CD1c-positive myeloid dendritic cell (primary cell): ENCODE measurements at regions not wholly inside any gene's neighbourhood (a gene's known extent, or its start where the extent isn't known, plus 50 kb on each side); places are given as distances from the start of the nearest gene placed in this dataset.

Experiments used
- DNase-seq: peaks from one replicate; pipeline ENCODE4 v3.0.0-alpha.2; 2016; ENCODE audit errors: extremely low spot score

- DNase-seq = no peak
These were observed 65.8 kb upstream of the NECTIN1 start for GRCh38 chr11:119794756-119795155.

- DNase-seq = no peak
These were observed 65.2 kb upstream of the NECTIN1 start for GRCh38 chr11:119794141-119794665.

- DNase-seq = no peak
These were observed 64.5 kb upstream of the NECTIN1 start for GRCh38 chr11:119793335-119793984.

GRCh38 chr11:119791701-119792151 is 62.7 kb upstream of the NECTIN1 start:
- DNase-seq = no peak

GRCh38 chr11:119791047-119791446 is 62.0 kb upstream of the NECTIN1 start:
- no peak for DNase-seq

GRCh38 chr11:119790476-119790875 is 61.5 kb upstream of the NECTIN1 start:
- DNase-seq = no peak

- no peak for DNase-seq
These were observed 60.9 kb upstream of the NECTIN1 start for GRCh38 chr11:119789766-119790407.

GRCh38 chr11:119788911-119789560 is 60.0 kb upstream of the NECTIN1 start:
- no peak for DNase-seq

GRCh38 chr11:119788096-119788883 is 59.3 kb upstream of the NECTIN1 start:
- no peak for DNase-seq

GRCh38 chr11:119787074-119787461 is 58.1 kb upstream of the NECTIN1 start:
- no peak for DNase-seq

GRCh38 chr11:119786431-119787073 is 57.6 kb upstream of the NECTIN1 start:
- no peak for DNase-seq

- no peak for DNase-seq
These were observed 56.1 kb upstream of the NECTIN1 start for GRCh38 chr11:119785131-119785530.

GRCh38 chr11:119784421-119784820 is 55.4 kb upstream of the NECTIN1 start:
- no peak for DNase-seq

- DNase-seq = no peak
These were observed 54.7 kb upstream of the NECTIN1 start for GRCh38 chr11:119783466-119784400.

- no peak for DNase-seq
These were observed 53.7 kb upstream of the NECTIN1 start for GRCh38 chr11:119782739-119783072.

- DNase-seq = no peak
These were observed 53.2 kb upstream of the NECTIN1 start for GRCh38 chr11:119782006-119782738.

GRCh38 chr11:119780222-119780953 is 51.4 kb upstream of the NECTIN1 start:
- no peak for DNase-seq

- DNase-seq = no peak
These were observed 50.4 kb upstream of the NECTIN1 start for GRCh38 chr11:119779195-119780071.
